ENCODE measurements at regions not wholly inside any gene's neighbourhood (a gene's known extent, or its start where the extent isn't known, plus 50 kb on each side); places are given as distances from the start of the nearest gene placed in this dataset.

DNA sequence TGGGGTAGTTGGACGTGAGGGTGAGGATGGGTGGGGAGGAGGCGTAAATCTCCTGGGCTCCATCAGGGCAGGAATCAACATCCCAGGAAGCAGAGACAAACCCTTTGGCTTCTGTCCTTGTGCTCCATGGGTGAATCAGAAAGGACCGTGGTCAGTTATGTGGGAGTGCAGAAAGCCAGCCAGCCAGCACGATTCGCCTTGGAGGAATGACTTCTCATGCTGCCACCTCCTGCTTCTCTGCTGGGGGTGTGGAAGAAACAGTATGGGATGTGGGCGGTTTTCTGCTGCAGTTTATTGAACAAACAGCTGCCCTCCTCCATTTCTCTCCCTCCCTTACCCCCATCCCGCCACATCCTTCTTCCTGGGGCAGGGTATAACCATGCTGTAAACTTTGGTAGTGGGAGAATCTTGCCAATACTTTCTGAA lies 214.5 kb downstream of the SOX4 start:
- no peak for TF ChIP-seq POLR2A (IDR thresholded peaks at IDR 0.05)
- no peak for TF ChIP-seq CTCF (IDR thresholded peaks at IDR 0.05)
